ENCODE measurements at regions not wholly inside any gene's neighbourhood (a gene's known extent, or its start where the extent isn't known, plus 50 kb on each side); places are given as distances from the start of the nearest gene placed in this dataset.
"Not testable (repeated sequence)": the region's sequence is repeated elsewhere in the genome, so short reads cannot be mapped to it uniquely, and the experiment has no call there.

DNA sequence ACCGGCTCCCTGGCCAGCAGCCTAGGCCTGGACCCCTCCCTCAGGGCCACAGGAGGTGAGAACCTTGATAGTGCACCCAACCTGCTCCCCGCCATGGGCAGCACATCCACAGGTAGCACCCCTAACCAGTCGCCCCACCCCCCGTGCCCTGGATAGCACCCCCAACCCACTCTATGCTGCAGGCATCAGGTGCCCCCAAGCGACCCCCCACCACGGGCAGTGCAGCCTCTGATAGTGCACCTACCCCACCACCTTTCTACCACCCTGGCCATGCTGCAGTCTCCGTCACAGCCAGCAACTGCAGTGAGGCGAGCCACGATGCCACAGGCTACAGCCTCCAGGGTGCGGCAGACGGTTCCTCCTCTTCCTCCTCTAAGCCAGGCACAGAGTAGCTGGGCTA lies 55.6 kb downstream of the SOWAHC start:
- FAIRE-seq: no peak

DNA sequence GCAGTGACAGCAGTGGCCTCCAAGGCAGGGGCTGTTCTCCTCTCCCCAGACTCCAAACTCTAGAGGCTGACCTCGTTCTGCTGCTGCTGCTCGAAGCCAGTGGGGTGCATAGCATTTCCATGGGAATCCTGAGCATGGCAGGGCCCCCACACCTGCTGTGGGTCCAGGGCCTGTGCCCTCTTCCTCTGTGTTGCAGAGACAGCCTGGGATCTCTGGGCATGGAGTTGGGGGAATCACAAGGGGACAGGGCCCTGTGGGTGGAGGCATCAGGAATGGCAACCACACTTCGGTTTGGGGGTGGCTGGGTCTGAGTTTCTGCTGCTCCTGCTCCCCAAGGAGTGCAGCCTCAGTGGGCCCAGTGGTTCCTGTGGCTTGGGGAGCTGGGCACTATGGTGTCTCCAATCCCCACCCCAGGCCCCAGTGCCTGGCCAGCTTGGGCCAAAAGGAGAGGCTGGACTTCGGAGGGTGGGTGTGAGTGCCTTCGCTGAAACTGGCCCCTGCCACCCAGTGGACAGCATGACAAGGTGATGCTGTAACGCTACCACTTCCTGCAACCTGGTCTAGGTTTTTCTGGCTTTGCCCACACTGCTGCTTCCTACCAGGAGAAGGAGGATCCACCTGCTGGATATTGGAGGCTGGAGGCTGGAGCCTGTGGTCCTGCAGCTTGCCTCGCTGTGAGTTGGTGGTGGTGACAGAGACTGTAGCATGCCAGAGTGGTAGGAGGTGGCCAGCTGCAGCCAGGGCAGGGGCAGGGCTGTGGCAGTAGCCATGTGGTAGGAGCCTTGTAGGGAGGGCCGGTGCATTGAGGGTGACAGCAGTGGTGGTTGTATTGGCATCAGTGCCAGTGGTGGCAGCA lies 56.6 kb downstream of the SOWAHC start:
- FAIRE-seq: no peak

DNA sequence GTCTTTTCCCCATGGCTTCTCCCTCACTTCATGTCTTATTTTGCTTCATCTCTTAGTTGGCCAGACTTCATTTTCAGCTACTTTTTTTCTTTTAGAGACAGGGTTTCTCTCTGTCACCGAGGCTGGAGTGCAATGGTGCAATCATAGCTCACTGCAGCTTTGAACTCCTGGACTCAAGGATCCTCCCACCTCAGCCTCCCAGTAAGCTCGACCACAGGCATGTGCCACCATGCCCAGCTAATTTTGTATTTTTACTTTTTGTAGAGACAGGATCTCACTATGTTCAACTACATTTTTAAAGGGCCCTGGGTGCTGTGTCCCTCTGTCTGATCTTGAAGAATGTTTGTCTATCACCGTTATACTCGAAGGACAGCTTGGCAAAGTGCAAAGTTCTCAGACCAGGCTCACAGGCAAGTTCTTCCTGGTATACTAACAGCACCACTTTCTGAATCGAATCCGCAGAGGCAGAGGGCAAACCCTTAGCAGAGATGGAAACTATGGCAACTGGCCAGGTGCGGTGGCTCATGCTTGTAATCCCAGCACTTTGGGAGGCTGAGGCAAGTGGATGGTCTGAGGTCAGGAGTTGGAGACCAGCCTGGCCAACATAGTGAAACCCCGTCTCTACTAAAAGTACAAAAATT lies 60.9 kb downstream of the SOWAHC start:
- no peak for FAIRE-seq

DNA sequence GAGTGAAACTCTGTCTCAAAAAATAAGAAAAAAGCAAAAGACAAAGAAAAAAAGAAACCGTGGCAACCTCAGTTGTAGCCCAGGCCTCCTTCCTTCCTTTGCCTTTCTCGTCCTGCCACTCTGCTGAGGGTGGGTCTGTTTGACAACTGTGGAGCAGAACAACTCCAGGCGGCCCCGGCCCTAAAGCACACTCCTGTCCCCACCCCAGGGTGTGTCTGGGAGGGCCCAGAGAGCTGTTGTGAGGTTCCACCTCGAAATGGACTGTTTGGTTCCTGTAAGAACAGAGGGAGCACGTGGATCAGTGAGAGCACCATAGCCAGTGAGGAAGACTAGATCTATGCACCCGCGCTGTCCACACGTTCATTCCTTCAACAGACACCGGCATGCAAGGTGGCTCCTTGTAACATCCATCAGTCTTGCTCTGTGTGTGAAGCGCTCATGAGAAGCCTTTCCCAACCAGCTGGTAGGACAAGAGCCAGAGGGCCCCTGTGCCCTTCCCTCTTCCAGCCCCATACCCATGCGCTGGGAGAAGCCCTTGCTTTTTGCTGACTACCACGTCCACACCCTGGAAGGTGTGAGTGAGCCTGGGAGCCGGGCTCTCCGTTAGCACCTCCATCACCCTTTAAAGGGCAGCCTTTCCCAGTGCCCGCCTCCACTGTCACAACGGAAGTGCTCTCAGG lies 61.6 kb downstream of the SOWAHC start:
- FAIRE-seq: no peak

DNA sequence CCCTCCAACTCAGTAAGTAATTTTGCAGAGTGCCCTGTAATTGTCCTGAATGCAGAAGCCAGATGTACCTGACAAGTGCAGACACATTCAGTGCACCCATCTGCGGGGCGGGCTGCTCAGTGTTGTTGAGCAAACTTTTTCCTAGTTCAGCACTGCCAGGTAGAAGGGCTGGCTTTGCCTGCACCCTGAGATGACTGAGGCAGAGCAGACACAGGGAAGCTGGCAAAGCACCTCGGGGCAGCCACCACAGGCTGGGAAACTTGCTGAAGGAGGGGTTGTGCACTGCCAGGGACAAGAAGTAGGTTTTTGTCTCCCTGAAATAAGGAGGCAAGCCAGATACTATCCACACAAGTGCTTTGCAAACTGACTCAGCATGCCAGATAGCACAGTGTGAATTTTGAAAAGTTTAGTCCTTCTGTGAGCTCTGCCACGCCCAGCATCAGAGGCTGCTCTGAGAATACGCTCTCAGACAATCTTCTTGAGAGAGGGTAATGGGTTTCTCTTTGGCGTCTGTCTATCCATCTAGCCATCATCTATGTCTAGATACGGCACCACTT lies 62.3 kb downstream of the SOWAHC start:
- FAIRE-seq: no peak

DNA sequence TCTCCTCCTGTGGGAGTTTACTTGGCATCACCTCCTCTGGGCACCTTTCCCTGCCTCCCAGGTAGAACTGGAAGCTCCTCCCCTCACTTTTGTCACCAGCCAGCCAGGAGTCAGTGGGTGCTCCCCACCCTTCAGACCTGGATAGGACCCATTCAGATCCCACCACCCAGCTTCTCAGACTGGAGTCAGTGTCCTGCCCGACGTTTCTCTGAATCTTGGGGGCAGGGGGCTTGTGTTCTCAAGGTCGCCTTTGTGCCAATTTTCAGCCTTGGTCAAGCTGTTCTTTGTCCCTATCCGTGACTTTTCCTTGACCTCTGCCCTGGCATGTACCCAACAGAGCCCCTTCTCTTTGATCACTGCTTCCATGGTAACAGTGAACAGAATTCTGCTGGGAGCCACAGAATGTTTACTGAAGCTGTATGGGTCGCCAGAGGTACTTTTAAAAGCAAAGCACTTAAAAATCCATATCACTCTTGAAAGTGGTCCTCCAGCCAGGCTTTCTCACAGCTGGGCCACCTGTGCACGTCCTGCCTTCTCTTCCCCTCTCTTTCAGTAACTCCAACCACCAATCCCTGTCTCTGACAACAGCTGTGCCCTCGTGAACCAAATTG lies 63.1 kb downstream of the SOWAHC start:
- not testable (repeated sequence) for FAIRE-seq

DNA sequence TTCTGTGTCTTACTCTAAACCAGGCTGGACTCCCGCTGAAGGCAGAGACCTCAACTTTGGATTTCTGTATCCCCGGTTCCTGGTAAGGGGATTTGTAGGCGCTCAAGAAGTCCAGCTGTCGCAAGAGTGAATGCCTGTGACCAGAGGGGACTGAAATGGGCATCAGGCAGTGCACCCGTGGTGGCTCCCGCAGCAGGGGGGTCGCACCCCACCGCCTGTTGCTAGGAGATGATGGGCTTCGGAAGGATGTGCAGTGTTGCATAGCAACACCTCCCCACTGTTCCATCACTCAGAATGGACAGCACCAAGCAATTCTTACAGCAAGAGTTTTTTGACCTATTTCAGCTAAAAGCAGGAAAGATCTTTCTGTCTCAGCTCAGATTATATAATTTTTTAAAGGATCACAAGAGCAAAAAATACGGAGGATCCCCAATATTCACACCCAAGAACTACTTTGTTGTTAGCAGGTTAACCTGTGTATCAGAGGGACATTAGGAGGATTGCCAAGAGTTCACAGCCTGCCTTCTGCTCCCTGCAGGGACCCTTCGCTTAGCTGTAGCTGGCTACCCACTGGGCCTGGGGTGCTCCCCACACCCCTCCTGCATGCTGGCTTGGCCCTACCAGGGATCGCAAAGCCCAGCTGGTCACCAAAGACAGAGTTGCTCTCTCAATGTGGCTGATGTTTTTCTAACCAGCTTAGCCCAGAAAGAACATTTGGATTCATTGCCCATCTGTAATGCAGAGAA lies 63.8 kb downstream of the SOWAHC start:
- FAIRE-seq: no peak

DNA sequence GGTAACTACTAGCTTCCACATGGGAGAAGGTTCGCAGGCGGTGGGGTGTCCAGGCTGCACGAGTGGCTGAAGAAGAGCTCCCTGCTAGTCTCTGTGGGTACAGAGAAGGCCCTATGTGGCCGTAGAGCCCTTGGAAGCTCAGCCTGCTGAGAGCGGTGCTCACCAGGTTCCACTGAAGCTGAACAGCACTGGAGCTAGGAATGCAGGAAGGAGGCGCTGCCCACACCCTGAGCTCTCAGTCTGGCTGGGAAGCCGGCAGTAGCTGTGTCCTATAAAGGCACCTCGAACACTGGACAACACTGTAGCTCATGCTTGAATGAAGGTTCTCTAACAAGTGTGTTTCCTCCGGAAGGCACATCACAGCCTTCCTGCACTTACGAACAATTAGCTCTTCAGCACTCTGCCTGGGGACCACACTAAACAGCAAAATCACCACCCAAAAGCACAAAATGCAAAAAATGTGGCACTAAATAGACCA lies 64.6 kb downstream of the SOWAHC start:
- not testable (repeated sequence) for FAIRE-seq

DNA sequence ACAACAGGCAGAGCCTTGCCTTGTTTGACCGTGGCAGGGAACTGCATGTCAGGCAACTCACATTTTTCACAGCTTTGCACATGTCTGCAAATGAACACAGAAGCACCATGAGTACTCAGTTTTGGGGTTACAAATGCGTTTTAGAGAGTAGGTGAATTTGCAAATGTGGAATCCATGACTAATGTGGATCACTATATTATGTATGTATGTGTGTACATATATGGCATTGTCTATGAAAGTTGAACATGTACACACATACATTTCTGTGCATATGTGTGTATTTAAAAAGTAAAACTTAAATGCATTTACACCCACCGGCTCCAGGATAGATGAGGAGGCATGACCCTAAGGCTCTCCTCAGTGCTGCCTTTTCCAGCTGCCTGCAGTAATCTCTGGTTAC lies 65.1 kb downstream of the SOWAHC start:
- no peak for FAIRE-seq

DNA sequence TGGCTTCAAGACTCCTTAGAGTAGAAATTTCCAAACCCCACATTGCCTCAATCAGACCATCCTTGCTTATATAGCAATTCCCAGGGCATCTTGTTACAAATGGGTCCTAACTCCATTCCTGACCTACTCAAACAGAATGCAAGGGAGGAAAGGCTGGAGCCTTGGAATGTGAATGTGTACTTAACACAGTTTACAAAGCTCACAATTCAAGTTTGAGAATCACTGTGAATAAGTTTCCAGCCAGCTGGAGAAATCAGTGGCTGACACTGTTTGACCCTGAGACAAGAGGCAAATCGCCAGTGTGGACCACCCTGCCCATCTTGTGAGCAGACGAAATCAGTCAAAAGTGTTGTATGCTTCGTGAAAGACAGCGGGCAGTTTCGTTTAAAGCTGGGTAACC lies 65.5 kb downstream of the SOWAHC start:
- FAIRE-seq: no peak

DNA sequence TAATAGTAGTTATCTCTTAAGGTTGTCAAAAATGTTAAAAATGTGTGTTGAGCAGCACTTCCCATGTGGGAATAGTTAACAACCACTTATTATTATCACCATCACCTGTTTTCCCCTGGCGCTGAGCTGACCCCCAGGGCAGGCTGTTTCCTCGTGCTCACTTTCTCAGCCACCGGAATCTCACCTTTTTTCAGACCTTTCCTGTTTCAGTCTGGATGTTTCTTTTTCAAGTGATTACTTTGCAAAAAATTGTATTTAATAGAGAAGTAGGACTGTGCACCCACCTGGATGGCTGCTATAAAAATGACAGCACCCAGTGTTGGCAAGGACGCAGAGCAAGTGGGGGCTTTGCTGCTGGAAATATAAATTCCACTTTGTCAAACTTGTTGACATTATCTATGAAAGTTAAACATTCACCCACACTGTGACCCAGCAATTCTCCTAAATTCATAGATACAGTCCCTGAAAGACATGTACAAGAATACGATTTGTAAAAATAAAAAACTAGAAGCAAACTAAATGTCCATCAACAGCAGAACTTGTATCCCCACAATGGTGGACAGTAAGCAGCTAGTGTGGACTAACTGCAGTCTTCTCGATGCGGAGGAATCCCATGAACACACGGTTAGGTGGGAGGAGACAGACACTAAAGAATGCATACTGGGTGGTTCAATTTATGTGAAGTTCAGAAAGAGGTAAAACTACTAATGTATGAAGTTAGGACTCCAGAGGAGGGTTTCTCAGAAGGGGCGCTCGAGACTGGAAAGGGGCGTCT lies 66.5 kb downstream of the SOWAHC start:
- FAIRE-seq: no peak

DNA sequence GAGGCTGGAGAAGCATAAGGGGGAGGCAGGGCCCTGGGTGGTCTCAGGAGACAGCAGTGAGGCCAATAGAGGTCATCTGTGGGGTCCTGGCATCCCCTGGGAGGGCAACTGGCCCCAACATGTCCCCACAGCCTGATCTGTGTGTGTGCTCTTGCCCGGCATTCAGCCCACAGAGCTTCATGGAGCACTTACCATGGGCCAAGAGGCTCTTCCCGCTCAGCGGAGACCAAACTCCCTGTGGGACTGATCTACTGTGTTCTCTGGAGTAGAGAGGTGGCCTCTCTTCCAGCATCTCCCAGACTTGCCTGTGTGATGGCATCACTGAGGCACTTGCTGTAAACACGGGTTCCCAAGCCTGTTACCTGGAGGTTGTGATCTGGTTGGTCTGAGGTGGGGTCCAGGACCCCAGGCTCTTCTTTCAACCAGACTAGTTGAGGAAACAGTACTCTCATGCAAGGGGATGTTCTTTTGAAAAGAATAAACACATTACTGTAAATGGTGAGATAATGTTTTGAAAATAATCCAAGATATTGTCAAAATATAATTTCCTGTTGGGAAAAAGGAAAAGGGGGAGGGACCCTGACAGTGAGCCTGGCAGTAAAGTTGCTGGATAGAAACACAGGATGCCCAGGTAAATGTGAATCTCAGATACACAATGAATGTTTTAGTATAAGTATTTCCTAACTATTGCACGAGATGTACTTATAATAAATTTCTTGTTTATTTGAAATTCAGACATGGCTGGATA lies 67.6 kb downstream of the SOWAHC start:
- no peak for FAIRE-seq

DNA sequence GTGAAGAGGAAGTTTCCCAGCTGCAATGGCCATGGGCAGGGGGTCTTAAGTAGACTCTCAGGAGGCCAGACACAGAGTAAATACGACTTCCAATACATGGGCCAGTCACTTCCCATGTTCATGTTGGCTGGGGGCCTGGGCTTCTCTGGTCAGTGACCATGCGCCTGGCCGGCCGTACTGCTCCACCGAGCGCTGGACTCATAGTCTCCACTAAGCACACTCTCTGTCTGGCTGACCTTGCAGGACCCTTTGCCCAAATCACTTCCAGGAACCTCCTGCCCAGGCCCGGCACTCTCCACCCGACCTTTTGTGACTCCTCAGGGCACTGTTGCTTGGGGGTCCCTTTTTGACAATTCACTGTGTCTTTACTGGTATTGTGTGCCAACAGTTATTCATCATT lies 69.3 kb downstream of the SOWAHC start:
- FAIRE-seq: no peak

DNA sequence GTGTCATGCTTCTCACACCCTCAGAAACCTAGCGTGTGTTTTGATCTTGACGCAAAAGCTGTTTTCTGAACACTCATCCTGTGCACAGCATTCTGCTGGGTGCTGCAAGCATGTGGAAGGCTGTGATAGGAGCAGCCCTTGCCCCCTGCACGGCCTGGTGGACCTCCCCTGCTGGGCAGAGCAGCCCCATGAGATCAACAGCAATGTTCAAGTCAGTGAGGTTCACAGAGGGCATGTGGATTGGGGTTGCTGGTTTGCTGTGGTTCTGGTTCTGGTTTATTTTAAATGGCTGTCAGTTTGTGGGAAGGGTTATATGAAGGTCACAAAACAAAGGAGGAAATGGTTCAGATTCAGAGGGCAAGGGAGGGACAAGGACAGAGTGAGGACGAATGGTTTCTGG lies 71.3 kb downstream of the SOWAHC start:
- no peak for FAIRE-seq

DNA sequence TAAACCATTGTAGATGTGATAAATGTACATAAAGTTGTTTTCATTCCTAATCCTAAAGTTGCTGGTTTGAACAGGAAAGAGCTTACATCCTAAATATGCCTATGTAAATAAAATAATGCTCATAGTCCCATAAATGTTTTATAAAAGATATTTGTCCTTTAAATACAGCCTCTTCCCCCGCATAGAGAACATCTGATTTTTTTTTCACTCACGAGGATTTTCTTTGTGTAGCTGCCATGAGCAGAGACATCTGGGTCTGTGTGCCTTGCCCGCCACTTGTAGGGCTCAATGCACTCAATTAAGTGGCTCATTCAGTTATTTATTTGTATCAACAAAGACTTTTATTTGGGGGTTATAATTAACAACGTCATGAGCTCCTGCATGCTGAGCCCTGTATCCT lies 72.8 kb downstream of the SOWAHC start:
- FAIRE-seq: no peak

DNA sequence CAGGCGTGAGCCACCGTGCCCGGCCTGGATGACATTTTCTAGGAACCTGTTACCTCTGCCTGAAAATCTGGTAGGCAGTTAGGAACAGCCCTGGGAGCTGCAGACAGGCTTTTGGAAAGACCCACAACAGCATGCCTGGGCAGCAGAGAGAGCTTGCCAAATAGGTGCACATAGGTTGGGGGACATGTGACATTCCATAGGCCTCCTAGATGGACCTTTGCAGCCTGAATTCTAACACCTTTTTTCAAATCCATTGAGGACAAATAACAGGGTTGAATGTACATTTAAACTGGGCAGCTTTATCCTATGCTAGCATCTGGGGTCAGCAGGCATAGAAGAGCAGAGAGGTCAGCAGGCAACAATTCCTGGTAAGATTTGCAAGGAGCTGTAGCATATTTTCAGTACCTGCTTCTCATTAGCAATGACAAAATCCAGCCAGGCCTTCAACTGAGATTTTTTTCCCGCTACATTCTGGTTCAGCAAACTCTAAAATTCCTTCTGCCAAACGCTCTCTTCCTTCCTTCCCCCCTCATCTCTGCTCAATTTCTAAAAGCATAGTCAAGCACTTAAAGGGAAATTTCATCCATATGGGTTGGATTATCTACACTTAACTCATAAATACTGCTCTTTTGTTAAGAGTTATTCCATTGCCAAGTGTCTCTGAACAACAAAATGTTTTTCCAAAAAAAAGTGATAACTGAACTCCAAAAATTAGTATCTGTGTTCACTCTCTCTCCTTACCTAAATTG lies 75.2 kb downstream of the SOWAHC start:
- no peak for FAIRE-seq

DNA sequence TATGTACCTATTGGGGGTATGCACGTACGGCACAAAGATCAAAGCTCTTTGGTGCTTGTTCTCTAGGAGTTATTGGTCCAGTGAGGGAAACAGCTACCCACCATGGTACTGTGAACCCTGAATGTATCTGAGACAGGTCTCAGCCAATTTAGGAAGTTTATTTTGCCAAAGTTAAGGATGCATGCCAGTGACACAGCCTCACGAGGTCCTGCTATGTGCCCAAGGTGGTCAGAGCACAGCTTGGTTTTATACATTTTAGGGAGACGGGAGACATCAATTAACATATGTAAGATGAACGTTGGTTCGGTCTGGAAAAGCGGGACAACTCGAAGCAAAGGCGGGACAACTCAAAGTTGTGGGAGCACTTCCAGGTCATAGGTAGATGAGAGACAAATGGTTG lies 75.8 kb downstream of the SOWAHC start:
- no peak for FAIRE-seq

DNA sequence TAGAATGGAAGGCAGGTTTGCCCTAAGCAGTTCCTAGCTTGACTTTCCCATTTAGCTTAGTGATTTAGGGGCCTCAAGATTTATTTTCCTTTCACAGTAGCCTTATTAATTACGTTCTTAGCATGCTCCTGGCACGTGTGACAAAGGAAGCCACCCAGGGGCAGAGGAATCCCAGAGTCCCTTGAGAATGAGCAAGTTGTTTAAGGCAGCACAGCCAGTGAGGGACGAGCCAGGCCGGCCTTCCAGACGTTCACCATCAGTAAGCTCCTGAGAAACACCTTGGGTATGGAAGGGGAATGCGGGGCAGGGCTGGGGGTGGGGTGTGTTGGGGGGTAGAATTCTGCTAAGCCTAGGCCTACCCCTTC lies 76.3 kb downstream of the SOWAHC start:
- no peak for FAIRE-seq

DNA sequence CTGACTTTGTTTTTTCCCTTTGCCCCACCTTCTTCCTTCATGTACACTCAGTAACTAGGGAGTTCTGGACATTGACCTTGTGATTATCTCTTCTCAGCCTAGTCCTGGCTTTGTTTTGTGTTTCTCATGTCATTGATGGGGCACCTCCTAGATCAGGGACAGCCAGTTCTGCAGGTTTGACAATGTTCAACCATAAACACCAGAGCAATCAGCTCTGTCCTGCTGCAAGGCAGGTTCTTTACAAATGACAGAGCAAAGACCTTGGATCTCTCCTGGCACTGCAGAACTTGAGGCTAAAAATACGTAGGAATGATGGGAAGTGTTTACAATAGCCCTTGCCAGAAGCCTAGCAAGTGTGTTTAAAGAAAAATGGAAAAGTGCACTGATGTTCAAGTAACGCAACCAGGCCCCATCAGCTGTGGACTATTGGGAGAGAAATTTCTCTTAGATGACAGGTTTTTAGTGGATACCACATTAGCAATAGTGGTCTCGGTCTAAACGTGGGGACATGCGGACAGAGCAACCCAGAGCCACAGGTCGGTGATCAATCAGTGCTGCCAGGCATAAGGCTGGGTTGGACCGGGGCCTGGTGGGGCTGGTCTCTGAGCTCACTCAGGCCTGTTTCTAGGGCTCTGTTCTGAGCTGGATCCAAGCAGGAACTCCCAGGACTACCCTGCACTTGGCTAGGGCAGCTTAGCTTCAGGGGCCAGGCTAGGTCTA lies 76.8 kb downstream of the SOWAHC start:
- FAIRE-seq: no peak
